T-helper 9 cell (primary cell): ENCODE measurements at regions not wholly inside any gene's neighbourhood (a gene's known extent, or its start where the extent isn't known, plus 50 kb on each side); places are given as distances from the start of the nearest gene placed in this dataset.

Experiments
- DNase-seq: peaks from one replicate; pipeline ENCODE4 v3.0.0-alpha.2; 2020

DNA sequence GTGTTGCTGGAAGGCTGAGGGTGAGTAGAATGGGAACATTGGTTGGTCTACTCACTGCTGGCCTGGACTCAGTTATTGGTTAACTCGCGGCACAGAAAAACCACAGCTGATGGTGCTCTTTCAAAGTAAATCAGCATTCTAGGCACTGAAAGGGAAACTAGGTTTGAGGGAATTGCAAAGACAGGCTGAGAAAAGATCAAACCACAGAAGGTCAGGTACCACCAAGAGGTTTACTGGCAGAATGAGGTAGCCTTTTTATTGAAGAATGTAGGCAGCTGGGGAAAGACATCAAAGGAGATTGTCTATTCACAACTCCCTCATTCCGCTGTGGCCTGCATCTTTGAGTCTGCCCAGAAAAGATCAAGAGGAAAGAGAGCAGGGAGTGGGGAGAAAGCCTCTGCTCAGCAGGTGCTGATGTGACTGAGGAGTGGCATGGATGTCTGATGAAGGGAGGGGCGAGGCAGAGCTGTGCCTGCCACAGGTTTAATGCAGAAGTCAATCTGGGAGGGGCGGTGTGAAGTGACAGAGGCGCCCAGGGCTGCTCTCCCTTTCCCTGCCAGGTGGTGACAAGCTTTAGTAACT is 255.5 kb downstream of the MAN2A1 start:
- no peak for DNase-seq

DNA sequence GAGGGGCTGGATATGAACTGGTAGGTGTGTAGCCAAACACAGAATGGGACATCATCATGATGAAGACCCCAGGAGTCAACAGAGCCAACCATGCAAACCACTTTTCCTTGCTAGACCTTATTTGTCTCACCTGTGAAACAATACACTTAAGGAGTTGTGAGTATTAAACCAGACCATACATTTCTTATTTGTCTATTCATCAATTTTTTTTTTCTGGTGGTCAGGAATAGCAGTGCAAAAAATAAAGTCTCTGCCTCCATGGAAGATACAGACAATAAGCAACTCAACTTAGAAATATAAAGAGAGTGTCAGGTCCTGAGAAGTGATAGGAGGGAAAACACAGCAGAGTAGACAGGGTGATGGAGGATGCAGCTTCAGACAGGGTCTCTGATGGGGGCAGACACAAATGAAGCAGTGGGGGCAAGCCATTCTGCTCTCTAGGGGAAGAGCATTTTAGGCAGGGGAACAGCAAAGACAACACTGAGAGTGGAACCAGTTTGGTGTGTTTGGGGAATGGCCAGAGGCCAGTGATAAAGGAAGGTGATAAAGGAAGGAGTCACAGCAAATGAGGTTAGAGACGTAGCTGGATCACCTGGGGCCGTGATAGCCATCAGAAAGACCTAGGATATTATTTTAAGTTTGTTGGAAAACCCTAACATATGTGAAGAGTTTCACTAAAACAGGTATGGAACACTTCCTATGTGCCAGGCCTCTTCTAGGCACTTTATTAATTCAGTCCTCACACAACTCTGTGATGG is 256.2 kb downstream of the MAN2A1 start:
- no peak for DNase-seq

DNA sequence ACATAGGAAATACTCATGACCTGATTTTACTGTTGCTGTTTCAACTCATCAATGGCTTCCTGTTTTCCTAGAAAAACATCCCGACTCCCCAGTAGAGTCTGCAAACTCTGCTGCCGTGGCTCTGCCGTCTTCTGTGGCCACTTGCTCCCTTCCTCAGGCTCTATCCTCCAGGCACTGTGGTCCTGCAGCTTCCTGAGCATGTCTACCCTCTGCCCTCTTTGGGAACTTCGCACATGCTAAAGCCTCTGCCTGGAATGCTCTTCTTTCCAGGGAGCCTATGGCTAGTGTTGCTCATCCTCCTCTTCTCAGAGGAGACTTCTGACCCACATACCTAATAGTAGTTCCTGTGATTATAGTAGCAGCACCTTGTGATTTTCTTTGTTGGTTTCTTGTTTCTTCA is 256.9 kb downstream of the MAN2A1 start:
- DNase-seq: no peak

DNA sequence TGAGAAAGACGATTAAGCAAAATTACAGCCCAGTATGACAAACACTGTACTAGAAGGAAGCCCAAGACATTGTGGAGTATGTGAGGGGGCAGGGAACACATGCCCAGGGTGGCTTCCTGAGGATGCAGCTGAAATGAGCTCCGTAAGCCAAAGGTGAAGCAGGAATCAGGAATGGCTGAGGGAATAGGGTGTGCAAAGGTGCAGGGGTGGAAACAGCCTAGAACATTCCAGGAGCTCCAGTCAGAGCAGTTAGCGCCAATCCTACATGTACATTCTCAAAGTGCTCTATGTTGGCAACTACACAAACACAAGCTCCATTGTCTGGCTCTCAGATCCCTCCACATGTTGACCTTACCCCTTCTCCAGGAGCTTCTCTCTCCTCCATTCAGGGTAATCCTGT is 257.9 kb downstream of the MAN2A1 start:
- no peak for DNase-seq

DNA sequence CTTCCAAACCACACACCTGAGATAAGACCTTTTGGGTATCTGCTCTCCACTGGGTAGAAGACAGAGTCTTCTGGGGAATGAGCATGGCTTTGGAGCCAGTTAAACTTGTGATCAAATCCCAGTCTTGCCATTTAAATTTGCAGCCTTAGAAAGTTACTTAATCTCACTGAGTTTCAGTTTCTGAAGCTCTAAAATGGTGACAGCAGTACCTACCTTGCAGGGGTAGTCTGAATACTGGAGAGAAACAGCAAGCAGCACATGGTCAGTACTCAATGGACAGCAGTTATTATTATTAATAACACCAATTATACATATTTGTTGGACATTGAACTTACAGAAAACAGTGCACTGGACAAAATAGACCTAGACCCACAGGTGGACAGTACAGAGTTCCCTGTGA is 260.9 kb downstream of the MAN2A1 start:
- no peak for DNase-seq

DNA sequence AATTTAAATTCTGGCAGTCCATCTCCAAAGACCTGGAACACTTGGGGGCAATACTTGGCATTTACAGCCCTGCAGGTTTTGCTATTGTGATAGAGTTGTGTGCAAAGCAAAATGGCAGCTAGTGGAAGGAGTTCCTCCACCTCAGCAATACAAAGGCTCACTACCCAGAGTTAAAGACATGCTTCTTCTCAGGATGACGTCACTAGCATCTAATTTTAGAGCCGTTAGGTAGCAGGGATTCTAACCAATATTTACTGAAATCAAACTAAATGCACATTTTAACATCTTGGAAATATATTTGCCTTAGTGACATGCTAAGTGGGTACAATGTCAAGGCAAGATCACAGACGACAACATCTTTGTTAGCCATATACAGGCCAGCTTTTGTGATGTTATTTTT is 261.6 kb downstream of the MAN2A1 start:
- DNase-seq: no peak

DNA sequence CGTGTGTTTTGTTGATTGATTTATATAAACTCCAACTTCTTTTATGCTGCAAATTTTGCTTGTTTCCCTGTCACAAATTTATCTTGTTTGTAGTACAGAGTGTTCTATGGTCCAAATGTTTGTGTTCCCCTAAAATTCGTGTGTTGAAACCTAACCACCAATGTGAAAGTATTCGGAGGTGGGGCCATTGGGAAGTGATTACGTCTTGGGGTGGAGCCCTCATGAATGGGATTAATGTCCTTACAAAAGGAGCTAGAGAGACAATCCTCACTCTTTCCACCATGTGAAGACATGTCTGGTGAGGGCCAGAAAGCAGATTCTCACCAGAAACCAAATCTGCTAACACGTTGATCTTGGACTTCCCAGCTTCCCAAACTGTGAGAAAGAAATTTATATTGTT is 262.0 kb downstream of the MAN2A1 start:
- DNase-seq: no peak

DNA sequence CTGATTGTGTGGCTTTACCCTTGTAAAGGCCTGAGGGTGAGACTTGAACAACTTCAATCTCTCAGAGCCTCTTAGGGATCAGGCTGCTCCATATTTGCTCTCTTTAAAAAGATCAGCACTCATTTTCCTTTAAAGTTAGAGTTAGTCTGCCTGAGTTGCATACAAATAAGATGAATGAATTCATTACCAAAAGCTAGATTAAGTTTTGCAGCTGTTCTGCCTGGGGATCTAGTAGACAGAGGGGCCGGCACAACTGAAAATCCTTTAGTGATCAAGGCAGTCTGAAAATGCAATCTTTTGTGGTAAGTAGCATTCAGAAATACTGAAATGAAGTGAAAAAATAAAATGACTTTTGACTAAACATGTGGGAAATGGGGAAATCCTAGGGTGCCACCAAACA is 264.0 kb downstream of the MAN2A1 start:
- DNase-seq: no peak

DNA sequence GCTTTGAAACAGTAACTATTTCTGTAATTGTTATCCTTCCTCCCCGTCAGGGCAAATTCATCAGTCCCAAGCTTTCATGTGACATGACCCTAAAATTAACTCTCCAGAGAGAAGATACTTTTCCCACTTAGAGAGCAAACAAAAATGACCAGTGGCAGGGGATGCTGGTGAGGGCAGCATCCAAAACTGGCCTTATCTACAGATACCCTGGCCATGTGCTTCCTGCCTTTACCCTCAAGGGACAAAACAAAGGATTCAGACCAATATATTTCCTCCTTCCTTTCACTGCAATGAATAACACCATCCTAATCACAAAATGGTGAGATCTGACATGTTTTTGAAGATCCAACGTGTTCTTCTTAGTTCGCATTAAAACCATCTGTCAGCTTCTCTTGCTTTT is 267.2 kb downstream of the MAN2A1 start:
- no peak for DNase-seq

DNA sequence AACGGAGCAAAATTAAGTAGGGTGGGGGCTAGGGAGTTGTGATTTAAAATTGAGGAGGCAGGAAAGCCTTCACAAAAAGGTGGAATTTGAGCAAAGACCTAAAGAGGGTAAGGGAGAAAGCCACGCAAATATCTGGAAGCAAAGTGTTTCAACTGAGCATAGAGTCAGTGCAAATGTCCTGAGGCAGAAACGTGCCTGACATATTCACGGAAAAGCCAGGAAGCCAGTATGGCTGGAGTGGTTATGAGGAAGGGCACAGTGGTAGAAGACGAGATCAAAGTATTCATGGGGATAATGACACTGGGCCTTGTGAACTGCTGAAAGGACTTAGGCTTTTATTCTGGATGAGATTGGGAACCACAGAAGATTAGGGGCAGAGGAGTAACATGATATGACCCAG is 268.4 kb downstream of the MAN2A1 start:
- no peak for DNase-seq

DNA sequence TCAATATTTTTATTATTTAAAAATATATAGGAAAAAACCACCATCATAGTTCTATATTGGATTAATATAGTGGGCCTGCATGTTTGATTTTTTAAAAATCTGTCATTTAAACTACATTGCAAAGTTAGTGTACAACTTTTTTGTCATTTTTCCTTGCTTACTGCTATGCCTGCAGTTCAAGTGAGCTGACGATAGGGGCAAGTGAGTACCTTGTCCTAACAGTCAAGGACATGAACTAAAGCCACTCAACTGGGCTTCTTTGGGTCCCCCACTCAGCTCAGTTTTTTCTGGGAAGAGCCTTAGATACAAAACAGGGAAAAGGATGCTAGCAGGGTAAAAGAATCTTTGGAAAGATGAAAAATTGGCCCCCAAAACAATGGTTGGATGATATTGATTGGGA is 269.9 kb downstream of the MAN2A1 start:
- no peak for DNase-seq

DNA sequence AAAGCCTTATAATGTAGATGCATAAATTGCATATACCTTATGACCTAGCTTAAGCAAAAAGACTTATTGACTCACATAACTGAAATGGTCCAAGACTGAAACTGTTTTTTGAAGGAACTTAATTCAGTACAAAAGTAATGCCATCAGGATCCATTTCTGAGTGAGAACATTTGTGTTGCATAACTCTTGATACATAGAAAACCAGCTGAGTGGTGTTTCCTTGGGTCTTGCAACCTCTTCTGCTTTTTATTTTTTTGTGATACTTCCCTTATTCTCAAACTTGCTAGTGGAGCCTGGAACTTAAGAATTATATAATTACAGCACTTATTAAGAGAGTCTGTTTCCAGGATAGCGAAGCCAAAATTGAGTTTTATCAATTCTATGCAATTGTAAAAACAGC is 272.0 kb downstream of the MAN2A1 start:
- DNase-seq: no peak

DNA sequence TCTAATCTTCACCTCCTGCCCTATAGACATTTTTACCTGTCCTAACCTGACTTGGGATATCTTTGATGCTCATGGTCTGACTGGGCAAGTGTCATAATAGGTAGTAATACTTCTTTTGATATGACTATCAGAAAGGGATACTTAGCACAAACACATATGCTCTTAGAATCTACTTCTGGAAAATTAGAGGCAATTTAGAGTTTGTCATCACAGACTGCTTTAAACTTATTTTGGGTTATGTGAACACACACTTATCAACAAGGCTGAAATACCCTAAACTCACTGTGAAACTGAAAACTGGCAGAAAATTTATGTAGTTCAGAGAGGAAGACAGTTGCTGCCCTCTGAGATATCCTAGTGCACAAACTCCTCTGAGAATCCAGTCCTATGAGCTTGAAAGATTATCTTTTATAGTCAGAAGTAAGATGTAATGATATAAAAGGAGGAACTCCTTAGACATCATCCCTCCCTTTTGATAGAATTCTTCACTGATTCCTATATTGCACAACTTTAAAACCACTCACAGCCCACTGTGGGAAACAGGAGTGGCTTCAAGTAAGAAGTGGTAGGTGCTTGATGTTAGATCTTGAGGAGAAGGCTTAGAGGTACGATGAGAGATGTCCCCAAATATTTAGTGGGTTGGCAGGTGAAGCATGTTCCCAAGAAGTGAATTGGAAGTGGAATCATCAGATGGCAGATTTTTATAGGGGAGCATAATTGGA is 273.3 kb downstream of the MAN2A1 start:
- DNase-seq: no peak

DNA sequence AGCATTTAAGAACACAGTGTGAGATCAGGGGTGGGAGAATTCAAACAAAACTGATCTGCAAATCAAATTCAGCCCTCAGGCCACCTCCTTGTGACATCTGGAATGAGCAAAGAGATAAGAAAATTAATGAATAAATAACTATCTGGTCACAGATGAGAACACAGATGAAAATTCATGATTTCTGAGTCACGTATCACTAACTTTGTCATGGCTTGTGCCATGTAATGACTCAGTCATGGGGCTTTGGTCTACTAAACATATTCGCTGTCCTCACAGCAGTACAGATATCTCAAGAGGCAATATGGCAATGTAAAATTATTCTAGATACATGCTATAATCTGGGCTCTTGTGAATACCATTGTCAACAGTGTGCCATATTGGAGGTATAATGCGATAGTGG is 274.4 kb downstream of the MAN2A1 start:
- no peak for DNase-seq

DNA sequence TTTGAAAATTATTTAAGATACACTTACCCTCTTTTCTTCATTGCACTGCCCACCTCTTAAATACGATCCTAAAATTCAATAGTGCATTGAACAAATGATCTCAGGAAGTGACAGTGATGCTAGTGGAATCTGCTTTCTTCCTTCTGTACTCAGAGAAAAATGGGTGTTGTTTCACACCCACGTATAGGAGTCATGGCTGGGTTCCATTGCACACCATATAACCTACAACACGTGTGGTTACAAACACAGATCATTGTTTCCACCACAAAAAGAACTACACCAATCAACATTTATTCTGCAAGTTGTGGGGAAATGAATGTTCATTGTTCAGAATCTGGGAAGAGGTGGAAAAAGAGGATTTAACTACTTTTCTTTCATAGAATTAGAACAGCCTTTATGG is 275.9 kb downstream of the MAN2A1 start:
- DNase-seq: no peak

DNA sequence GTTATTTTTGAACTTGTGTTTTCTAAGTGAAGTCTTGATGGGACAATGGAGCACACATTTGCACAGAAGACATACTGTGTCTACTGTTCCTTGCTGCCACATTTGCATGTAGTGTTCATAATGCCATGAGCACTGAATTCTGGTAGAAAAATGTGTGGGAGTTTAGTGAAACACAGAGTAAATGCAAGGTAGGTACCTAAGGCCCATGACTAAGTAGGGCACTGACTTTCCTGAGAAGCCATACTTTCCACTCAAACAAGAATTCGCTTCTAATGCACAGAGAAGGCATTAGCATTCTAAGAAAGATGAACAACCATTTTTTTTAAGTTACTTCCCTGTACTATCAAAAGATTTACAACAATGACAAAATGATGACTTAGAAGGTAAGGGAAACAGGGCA is 282.2 kb downstream of the MAN2A1 start:
- no peak for DNase-seq

DNA sequence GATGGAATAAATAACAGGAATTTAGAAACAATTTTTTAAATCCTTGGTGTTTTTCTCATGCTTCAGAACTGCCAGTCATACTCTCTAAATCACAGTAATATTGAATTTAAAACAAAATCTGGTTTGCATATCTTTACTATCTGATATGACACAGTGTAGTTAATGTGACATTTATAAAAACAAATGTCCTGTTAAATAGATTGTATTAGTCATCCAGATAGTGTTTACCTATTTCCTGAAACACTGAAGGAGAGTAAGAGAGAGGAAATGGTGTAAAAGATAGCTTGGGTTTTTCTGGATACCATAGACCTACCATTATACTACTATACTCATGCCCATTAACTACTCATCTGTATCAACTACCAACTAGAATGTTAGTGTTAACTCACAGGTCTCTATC is 292.3 kb downstream of the MAN2A1 start:
- DNase-seq: no peak

DNA sequence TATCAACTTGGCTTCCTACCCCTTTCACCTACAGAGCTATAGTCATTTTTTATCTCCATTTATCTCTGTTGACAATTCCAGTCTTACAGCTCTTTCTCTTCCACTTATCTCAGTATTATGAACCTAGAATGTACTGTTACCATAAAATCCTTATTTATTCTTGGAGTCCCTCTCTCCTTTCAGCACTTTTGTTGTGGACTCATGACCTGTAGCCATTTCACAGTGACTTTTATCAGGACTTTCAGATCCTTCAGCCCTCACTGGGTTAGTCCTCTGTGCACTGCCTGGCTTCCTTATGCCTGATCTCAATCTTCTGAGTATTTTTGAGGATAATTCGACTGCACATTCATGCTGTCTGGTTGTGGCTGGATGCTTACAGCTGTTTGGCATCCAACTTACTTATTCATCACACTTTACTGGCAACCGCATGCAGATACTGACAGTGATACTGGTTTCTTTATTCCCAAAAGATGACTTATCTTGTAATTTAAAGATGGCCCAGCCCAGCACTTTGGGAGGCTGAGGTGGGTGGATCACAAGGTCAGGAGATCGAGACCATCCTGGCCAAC is 293.3 kb downstream of the MAN2A1 start:
- DNase-seq: no peak

DNA sequence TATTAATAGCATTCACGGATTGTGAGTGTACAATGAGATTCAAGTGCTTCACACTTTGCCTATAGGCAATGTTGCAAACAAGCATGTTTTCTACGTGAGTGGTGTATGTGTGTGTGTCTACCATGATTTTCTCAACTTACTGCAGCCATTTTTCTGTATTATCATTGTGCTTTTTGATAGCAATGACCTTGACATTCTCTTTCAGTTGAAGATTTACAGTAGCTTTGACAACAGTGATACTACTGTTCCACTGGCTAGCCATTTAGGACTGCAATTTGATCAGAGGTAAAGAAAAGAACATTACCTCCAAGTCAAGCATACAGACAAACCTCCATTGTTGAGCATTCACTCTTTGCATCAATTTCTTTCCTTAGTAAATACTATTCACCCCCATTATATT is 297.0 kb downstream of the MAN2A1 start:
- no peak for DNase-seq

DNA sequence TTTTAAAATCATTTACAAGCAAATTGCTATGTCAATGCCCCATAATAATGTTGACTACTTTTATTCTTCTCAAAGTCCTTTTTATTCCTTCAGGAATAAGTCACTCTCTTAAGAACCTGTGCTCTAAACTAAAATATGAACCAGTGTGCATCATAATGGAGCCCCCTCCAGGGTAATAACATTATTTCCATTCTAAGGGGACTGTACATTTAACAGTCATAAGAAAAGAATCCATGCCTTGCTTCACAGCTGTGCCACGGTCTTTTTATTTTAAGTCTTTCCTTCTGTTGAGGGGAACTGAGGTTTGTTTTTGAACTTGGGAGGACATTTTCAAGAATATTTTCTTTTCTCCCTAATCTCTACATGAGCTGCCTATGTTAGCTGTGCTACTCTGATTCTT is 297.6 kb downstream of the MAN2A1 start:
- DNase-seq: no peak

DNA sequence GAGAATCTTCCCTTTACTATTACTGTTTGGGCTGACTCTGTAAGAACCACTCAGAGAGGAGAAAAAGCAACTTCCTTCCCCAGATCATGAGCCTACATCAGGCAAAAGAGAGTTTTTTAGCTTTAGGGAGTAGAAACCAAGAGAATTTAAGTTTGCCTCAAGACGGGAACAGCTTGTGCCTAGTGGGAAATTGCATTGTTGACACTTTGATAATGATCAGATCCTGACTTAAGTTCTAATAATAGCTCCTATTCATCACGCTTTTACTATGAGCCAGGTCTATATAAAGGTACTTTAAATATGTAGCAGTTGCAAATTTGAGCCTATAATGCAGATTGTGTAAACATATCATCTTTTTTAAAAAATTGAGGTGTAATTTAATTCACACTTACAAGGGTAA is 298.2 kb downstream of the MAN2A1 start:
- DNase-seq: no peak

DNA sequence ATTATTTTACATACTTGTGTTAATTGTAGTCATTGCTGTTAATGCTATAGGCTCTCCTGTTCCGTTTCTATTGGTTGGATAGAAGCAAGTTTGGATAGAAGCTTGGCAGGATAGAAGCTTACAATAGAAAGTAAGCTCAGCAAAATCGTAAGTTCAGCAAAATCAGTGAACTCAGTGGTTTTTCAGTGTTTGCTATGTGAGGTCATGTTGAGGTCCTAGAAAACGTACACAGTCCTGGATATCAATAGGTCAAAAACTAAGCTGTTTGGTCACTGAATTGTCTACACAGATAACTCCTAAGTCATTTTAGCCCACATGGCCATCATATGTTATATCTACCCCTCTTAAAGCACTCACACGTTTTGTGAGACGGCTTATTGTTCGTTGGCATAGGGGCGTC is 299.4 kb downstream of the MAN2A1 start:
- DNase-seq: no peak

DNA sequence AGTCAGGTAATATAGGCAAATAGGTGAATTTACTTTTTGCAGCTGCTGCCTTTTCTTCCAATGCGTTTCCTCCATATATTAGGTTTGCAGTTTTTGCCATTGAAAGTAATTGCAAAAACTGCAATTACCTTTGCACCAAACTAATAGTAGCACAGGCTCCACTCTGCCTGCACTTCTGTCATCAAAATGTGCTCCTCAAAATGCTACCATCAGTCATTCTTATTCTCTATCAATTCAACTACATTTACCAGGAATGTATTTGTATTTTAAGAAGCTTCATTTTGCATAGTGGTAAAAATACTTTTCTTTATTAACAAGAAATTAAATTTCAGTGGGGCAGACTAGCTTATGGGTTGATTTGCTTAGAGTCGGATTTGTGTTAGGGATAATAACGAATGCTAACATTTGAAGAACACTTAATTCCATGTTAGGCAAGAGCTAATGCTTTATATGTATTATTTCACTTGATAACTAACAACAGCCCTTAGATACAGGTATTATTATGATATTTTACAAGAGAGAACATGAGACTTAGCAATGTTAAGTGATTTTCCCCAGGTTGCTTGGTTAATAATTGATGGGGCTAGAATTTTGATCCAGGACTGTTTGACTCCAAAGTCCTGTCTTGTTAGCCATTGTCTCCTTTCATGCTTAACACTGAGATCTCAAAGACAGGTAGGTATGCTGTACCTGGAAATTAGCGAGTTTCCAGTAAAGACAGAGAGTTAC is 300.4 kb downstream of the MAN2A1 start:
- DNase-seq: no peak
